Uterus (tissue), 3 donors: ENCODE measurements at regions not wholly inside any gene's neighbourhood (a gene's known extent, or its start where the extent isn't known, plus 50 kb on each side); places are given as distances from the start of the nearest gene placed in this dataset.

Experiments
- DNase-seq, 2 donors: peaks; one replicate each; pipeline ENCODE4 v3.0.0-alpha.2; 2019 to 2020
- H3K27ac ChIP-seq, 2 donors: fragments of 200-600 bp; sonication (generic); 1 replicate in 1 of 2; 2 replicates in 1 of 2; pipeline ENCODE4 v1.5.1; 2016 to 2018
- H3K27me3 ChIP-seq, 2 donors: fragments of 200-600 bp; sonication (generic); one replicate each; pipeline ENCODE4 v1.5.1; 2018 to 2019; ENCODE audit warnings: control low read depth in 1 of 2
- H3K36me3 ChIP-seq, 2 donors: fragments of 200-600 bp; sonication (generic); one replicate each; pipeline ENCODE4 v1.5.1; 2019; ENCODE audit warnings: control low read depth in 1 of 2
- H3K4me1 ChIP-seq, 2 donors: fragments of 200-600 bp; sonication (generic); one replicate each; pipeline ENCODE4 v1.5.1; 2018 to 2019; ENCODE audit warnings: control low read depth in 1 of 2
- H3K4me3 ChIP-seq, 2 donors: fragments of 200-600 bp; sonication (generic); 1 replicate in 1 of 2; 2 replicates in 1 of 2; pipeline ENCODE4 v1.5.1; 2018 to 2019; ENCODE audit warnings: mild to moderate bottlenecking in 1 of 2
- H3K9me3 ChIP-seq, 2 donors: fragments of 200-600 bp; sonication (generic); one replicate each; pipeline ENCODE4 v1.5.1; 2019; ENCODE audit warnings: control low read depth in 1 of 2
- POLR2A ChIP-seq, 2 donors: fragments of 450-650 bp; IDR thresholded peaks; one replicate each; pipeline ENCODE4 v1.6.1; 2016; ENCODE audit warnings: antibody characterized with exemption in 2 of 2, mild to moderate bottlenecking in 1 of 2, moderate library complexity in 1 of 2
- intact Hi-C: fragments of 100-400 bp; cut with DNase I; formaldehyde crosslinking; loops from one replicate; pipeline ENCODE4 v1.15.1; 2023; ENCODE audit warnings: low total_unique reads
- TF ChIP-seq, protein P1 (sequence below), 4 experiments: fragments of 200-600 bp in 2 of 4; fragments of 450-650 bp in 2 of 4; sonication (generic) in 2 of 4; IDR thresholded peaks; one replicate each; pipeline ENCODE4 v1.5.1; 2016 to 2019; ENCODE audit warnings: antibody characterized with exemption in 4 of 4, mild to moderate bottlenecking in 2 of 4, moderate library complexity in 1 of 4
- donor health status: DM: yes; HTN: yes; CAD: no.

GRCh38 chr11:92533657-92534335 is 309.2 kb downstream of the FAT3 start:
- no peak for TF ChIP-seq POLR2A (IDR thresholded peaks at IDR 0.05)
- TF ChIP-seq, protein P1, sequence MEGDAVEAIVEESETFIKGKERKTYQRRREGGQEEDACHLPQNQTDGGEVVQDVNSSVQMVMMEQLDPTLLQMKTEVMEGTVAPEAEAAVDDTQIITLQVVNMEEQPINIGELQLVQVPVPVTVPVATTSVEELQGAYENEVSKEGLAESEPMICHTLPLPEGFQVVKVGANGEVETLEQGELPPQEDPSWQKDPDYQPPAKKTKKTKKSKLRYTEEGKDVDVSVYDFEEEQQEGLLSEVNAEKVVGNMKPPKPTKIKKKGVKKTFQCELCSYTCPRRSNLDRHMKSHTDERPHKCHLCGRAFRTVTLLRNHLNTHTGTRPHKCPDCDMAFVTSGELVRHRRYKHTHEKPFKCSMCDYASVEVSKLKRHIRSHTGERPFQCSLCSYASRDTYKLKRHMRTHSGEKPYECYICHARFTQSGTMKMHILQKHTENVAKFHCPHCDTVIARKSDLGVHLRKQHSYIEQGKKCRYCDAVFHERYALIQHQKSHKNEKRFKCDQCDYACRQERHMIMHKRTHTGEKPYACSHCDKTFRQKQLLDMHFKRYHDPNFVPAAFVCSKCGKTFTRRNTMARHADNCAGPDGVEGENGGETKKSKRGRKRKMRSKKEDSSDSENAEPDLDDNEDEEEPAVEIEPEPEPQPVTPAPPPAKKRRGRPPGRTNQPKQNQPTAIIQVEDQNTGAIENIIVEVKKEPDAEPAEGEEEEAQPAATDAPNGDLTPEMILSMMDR (IDR thresholded peaks at IDR 0.05): no peak
- no peak for DNase-seq
- Histone ChIP-seq H3K27me3 (no peaks in the 10 kb centered on the region), H3K27ac (no peak overlapping the region), H3K4me1 (no peaks in the 10 kb centered on the region), H3K36me3 (no peaks in the 10 kb centered on the region), H3K4me3 (no peak overlapping the region), H3K9me3 (no peaks in the 10 kb centered on the region)
- intact Hi-C loops: no loop called here

GRCh38 chr11:92536883-92537282 is 312.3 kb downstream of the FAT3 start:
- Histone ChIP-seq H3K36me3 (no peaks in the 10 kb centered on the region), H3K27ac (no peak overlapping the region), H3K9me3 (no peaks in the 10 kb centered on the region), H3K4me1 (no peaks in the 10 kb centered on the region), H3K4me3 (no peak overlapping the region), H3K27me3 (no peaks in the 10 kb centered on the region)
- no peak for DNase-seq
- no peak for TF ChIP-seq POLR2A (IDR thresholded peaks at IDR 0.05)
- TF ChIP-seq, protein P1 (IDR thresholded peaks at IDR 0.05): no peak
- intact Hi-C loops: no loop called here

DNA sequence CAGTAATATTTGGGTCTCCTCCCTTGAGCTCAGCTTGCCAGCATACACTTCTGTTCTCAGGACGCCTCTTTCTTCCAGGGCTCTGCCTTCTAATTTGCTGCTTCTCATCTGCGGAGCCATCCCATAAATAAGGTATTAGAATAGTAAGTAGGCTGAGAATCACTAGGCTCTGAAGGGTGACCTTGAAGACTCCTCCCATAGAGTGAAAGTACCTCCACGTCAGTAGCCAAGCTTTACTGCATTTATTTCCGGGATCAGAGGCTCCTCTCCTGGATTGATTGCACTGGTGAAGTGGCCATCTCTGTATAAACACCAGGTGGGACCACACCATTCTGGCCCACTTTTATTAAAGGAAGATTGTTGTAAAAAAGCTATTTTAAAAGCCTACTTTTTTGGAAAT is 315.5 kb downstream of the FAT3 start:
- Histone ChIP-seq H3K9me3 (no peaks in the 10 kb centered on the region), H3K4me3 (no peak overlapping the region), H3K27ac (no peak overlapping the region), H3K36me3 (no peaks in the 10 kb centered on the region), H3K27me3 (no peaks in the 10 kb centered on the region), H3K4me1 (no peaks in the 10 kb centered on the region)
- intact Hi-C loops: no loop called here
- no peak for DNase-seq
- TF ChIP-seq POLR2A (IDR thresholded peaks at IDR 0.05): no peak
- TF ChIP-seq, protein P1 (IDR thresholded peaks at IDR 0.05): no peak

GRCh38 chr11:92545906-92546471 is 321.4 kb downstream of the FAT3 start:
- H3K27ac ChIP-seq: no peak overlapping the region
- no peak overlapping the region for H3K4me3 ChIP-seq
- H3K27me3 ChIP-seq: no peaks in the 10 kb centered on the region
- no peaks in the 10 kb centered on the region for H3K9me3 ChIP-seq
- TF ChIP-seq, protein P1 (IDR thresholded peaks at IDR 0.05): no peak
- TF ChIP-seq POLR2A (IDR thresholded peaks at IDR 0.05): no peak
- no peak for DNase-seq
- no peaks in the 10 kb centered on the region for H3K4me1 ChIP-seq
- no peaks in the 10 kb centered on the region for H3K36me3 ChIP-seq
- intact Hi-C loops: no loop called here

DNA sequence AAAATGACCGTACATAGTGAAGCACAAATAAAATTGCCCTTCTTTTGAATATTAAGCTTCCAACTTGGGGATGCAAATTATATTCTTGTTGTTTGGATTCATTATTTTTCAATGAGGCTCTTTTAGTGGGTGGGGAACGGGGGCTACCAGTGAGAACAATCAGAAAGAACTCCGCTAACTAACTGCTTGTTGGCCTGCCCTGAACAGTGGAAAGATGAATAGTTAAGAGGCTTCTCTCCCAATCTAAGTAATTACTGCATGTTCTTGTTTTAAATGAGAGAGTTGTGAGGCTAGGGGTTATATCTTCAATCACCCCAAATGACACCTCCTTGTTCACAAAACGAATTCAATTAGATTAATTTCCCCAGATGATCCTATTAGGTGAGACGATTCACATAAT is 322.0 kb downstream of the FAT3 start:
- H3K27ac ChIP-seq: no peak overlapping the region
- no peaks in the 10 kb centered on the region for H3K9me3 ChIP-seq
- no peaks in the 10 kb centered on the region for H3K4me1 ChIP-seq
- no peaks in the 10 kb centered on the region for H3K27me3 ChIP-seq
- no peak for DNase-seq
- H3K36me3 ChIP-seq: no peaks in the 10 kb centered on the region
- H3K4me3 ChIP-seq: no peak overlapping the region
- intact Hi-C loops: no loop called here
- TF ChIP-seq, protein P1 (IDR thresholded peaks at IDR 0.05): no peak
